ENCODE measurements at regions not wholly inside any gene's neighbourhood (a gene's known extent, or its start where the extent isn't known, plus 50 kb on each side); places are given as distances from the start of the nearest gene placed in this dataset.
"Not testable (repeated sequence)": the region's sequence is repeated elsewhere in the genome, so short reads cannot be mapped to it uniquely, and the experiment has no call there.

GRCh38 chr10:8158193-8159071 lies 103.9 kb downstream of the GATA3 start:
- no peaks in the 10 kb centered on the region for H3K4me1 ChIP-seq
- DNase-seq (ENCODE audit: low spot score in 2 of 2): no peak
- no peaks in the 10 kb centered on the region for H3K27me3 ChIP-seq (ENCODE audit: low read depth)
- in situ Hi-C loops (cut with MboI; ENCODE audit: low sequenced_read_pairs): no loop called here
- H3K4me3 ChIP-seq: no peak overlapping the region
- H3K9me3 ChIP-seq: no peaks in the 10 kb centered on the region
- no peaks in the 10 kb centered on the region for H3K36me3 ChIP-seq (replicated peaks)

DNA sequence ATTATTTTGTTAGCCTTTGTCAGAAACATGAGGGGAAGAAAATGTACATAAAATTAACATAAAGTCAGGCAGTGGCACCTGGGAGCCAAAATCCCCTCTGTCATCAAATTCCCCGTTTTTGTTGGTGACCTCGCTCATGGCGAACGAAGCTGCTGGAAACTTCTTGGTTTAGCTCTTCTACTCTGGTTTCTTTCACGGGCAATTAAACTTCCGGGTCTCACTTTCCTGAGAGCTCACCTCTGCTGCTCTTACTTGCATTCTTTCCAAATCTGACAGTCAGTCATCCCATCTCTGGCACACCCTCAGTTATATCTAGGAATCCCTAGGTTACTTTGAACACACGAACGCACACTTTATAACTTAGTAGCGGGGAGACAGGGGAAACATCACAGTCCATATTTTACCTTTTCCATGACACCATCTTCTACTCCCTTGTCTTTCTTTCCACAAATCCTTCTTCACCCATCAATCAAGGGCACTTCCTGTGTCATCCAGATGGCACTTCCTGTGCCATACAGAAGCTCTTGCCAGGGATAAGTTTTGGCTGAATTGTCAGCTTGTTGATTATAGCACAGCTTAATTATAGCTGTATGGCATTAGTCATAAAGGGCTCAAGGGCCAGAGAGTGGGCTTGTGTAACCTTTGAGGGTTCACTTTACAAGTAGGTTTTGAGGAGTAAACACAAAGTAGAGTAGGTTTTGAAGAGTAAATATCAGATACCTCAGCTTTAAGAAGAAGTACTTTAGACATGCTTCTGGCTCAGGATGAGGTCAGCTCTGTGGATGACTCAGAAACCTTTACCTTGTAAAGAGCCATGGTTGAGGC lies 105.1 kb downstream of the GATA3 start:
- in situ Hi-C loops (cut with MboI; ENCODE audit: low sequenced_read_pairs): no loop called here
- Histone ChIP-seq H3K36me3 (replicated peaks) (no peaks in the 10 kb centered on the region), H3K27me3 (ENCODE audit: low read depth) (no peaks in the 10 kb centered on the region), H3K4me1 (no peaks in the 10 kb centered on the region), H3K9me3 (no peaks in the 10 kb centered on the region), H3K4me3 (no peak overlapping the region)
- no peak for DNase-seq (ENCODE audit: low spot score in 2 of 2)

GRCh38 chr10:8163824-8164223 lies 109.3 kb downstream of the GATA3 start:
- Histone ChIP-seq H3K36me3 (replicated peaks) (no peaks in the 10 kb centered on the region), H3K4me3 (no peak overlapping the region), H3K4me1 (no peaks in the 10 kb centered on the region), H3K27me3 (ENCODE audit: low read depth) (no peaks in the 10 kb centered on the region), H3K9me3 (no peaks in the 10 kb centered on the region)
- in situ Hi-C loops (cut with MboI; ENCODE audit: low sequenced_read_pairs): no loop called here
- DNase-seq (ENCODE audit: low spot score in 2 of 2): no peak

GRCh38 chr10:8164640-8165039 lies 110.2 kb downstream of the GATA3 start:
- H3K9me3 ChIP-seq; H3K4me3 ChIP-seq; H3K36me3 ChIP-seq (replicated peaks); DNase-seq (ENCODE audit: low spot score in 2 of 2); H3K4me1 ChIP-seq; H3K27me3 ChIP-seq (ENCODE audit: low read depth); in situ Hi-C loops (cut with MboI; ENCODE audit: low sequenced_read_pairs): not testable (repeated sequence)

- no peak overlapping the region for H3K4me3 ChIP-seq
- no peaks in the 10 kb centered on the region for H3K9me3 ChIP-seq
- H3K27me3 ChIP-seq (ENCODE audit: low read depth): no peaks in the 10 kb centered on the region
- no peaks in the 10 kb centered on the region for H3K36me3 ChIP-seq (replicated peaks)
- H3K4me1 ChIP-seq: no peaks in the 10 kb centered on the region
- no peak for DNase-seq (ENCODE audit: low spot score in 2 of 2)
- in situ Hi-C loops (cut with MboI; ENCODE audit: low sequenced_read_pairs): no loop called here
Observed at GRCh38 chr10:8168836-8169235, 114.3 kb downstream of the GATA3 start.

DNA sequence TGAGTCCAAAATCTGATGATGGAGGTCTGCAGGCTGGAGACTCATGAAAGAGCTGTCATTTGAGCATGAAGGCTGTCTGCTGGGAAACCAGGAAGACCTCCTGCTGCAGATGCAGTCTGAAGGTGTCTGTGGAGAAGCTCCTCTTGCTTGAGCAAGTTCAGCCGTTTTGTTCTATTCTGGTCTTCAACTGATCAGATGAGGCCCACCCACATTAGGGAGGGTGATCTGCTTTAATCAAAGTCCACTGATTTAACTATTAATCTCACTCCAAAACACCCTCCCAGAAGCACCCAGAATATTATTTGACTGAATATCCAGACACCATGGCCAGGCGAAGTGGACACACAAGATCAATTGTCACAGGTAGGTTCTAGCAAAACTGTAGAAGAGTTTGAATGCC lies 116.5 kb downstream of the GATA3 start:
- H3K36me3 ChIP-seq (replicated peaks): no peaks in the 10 kb centered on the region
- H3K4me1 ChIP-seq: no peaks in the 10 kb centered on the region
- in situ Hi-C loops (cut with MboI; ENCODE audit: low sequenced_read_pairs): no loop called here
- H3K27me3 ChIP-seq (ENCODE audit: low read depth): no peaks in the 10 kb centered on the region
- H3K4me3 ChIP-seq: no peak overlapping the region
- no peaks in the 10 kb centered on the region for H3K9me3 ChIP-seq
- no peak for DNase-seq (ENCODE audit: low spot score in 2 of 2)

GRCh38 chr10:8172604-8173003 lies 118.1 kb downstream of the GATA3 start:
- H3K27me3 ChIP-seq (ENCODE audit: low read depth): no peaks in the 10 kb centered on the region
- no peak overlapping the region for H3K4me3 ChIP-seq
- no peak for DNase-seq (ENCODE audit: low spot score in 2 of 2)
- in situ Hi-C loops (cut with MboI; ENCODE audit: low sequenced_read_pairs): no loop called here
- H3K9me3 ChIP-seq: no peaks in the 10 kb centered on the region
- H3K4me1 ChIP-seq: no peaks in the 10 kb centered on the region
- no peaks in the 10 kb centered on the region for H3K36me3 ChIP-seq (replicated peaks)

GRCh38 chr10:8173243-8173865 lies 118.9 kb downstream of the GATA3 start:
- no peaks in the 10 kb centered on the region for H3K27me3 ChIP-seq (ENCODE audit: low read depth)
- DNase-seq (ENCODE audit: low spot score in 2 of 2): no peak
- no peak overlapping the region for H3K4me3 ChIP-seq
- in situ Hi-C loops (cut with MboI; ENCODE audit: low sequenced_read_pairs): no loop called here
- H3K36me3 ChIP-seq (replicated peaks): no peaks in the 10 kb centered on the region
- H3K4me1 ChIP-seq: no peaks in the 10 kb centered on the region
- no peaks in the 10 kb centered on the region for H3K9me3 ChIP-seq

GRCh38 chr10:8173866-8174243 lies 119.4 kb downstream of the GATA3 start:
- Histone ChIP-seq H3K27me3 (ENCODE audit: low read depth) (no peaks in the 10 kb centered on the region), H3K9me3 (no peaks in the 10 kb centered on the region), H3K36me3 (replicated peaks) (no peaks in the 10 kb centered on the region), H3K4me3 (no peak overlapping the region), H3K4me1 (no peaks in the 10 kb centered on the region)
- no peak for DNase-seq (ENCODE audit: low spot score in 2 of 2)
- in situ Hi-C loops (cut with MboI; ENCODE audit: low sequenced_read_pairs): no loop called here

DNA sequence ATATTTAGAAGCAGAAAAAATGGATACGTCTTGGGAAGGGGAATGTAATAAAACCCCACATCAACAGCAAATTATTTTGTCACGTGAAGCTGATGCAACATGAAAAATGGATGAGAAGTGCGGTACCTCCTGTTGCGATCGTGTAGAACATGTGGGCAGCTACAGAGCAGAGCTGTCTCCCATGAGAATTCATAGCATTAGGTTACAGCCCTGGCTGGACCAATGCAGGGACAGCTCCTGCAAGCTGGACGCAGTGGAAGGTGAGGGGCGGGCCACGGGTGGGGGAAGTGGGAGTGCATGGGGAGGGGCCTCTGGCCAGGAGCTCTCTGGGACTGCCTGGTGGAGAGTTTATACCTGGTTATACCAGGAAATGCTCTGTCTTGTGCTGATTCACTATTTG lies 120.3 kb downstream of the GATA3 start:
- H3K27me3 ChIP-seq (ENCODE audit: low read depth): no peaks in the 10 kb centered on the region
- in situ Hi-C loops (cut with MboI; ENCODE audit: low sequenced_read_pairs): no loop called here
- H3K4me1 ChIP-seq: no peaks in the 10 kb centered on the region
- H3K4me3 ChIP-seq: no peak overlapping the region
- peak in 1 of 2 experiments; percentile 10 for DNase-seq (ENCODE audit: low spot score in 2 of 2)
- H3K36me3 ChIP-seq (replicated peaks): no peaks in the 10 kb centered on the region
- no peaks in the 10 kb centered on the region for H3K9me3 ChIP-seq

DNA sequence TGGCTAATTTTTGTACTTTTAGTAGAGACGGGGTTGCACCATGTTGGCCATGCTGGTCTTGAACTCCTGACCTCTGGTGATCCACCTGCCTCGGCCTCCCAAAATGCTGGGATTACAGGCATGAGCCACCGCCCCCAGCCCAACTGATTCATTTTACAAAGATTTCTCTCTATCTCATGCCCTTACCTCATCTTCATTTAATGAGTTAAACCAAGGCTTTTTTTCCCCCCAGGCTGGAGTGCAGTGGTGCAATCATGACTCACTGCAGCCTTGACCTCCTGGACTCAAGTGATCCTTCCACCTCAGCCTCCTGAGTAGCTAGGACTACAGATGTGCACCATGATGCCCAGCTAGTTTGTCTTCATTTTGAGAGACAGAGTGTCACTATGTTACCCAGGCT lies 123.0 kb downstream of the GATA3 start:
- H3K36me3 ChIP-seq (replicated peaks); H3K9me3 ChIP-seq; DNase-seq (ENCODE audit: low spot score in 2 of 2); H3K4me3 ChIP-seq; H3K4me1 ChIP-seq; H3K27me3 ChIP-seq (ENCODE audit: low read depth); in situ Hi-C loops (cut with MboI; ENCODE audit: low sequenced_read_pairs): not testable (repeated sequence)

DNA sequence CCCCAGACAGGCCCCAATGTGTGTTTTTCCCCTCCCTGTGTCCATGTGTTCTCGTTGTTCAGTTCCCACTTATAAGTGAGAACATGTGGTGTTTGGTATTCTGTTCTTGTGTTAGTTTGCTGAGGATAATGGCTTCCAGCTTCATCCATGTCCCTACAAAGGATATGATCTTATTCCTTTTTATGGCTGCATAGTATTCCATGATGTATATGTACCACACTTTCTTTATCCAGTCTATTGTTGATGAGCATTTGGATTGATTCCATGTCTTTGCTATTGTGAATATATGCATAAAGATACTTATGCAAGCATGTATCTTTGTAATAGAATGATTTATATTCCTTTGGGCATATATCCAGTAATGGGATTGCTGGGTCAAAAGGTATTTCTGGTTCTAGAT lies 125.3 kb downstream of the GATA3 start:
- H3K4me3 ChIP-seq; H3K27me3 ChIP-seq (ENCODE audit: low read depth); H3K4me1 ChIP-seq; in situ Hi-C loops (cut with MboI; ENCODE audit: low sequenced_read_pairs); H3K9me3 ChIP-seq; DNase-seq (ENCODE audit: low spot score in 2 of 2); H3K36me3 ChIP-seq (replicated peaks): not testable (repeated sequence)

DNA sequence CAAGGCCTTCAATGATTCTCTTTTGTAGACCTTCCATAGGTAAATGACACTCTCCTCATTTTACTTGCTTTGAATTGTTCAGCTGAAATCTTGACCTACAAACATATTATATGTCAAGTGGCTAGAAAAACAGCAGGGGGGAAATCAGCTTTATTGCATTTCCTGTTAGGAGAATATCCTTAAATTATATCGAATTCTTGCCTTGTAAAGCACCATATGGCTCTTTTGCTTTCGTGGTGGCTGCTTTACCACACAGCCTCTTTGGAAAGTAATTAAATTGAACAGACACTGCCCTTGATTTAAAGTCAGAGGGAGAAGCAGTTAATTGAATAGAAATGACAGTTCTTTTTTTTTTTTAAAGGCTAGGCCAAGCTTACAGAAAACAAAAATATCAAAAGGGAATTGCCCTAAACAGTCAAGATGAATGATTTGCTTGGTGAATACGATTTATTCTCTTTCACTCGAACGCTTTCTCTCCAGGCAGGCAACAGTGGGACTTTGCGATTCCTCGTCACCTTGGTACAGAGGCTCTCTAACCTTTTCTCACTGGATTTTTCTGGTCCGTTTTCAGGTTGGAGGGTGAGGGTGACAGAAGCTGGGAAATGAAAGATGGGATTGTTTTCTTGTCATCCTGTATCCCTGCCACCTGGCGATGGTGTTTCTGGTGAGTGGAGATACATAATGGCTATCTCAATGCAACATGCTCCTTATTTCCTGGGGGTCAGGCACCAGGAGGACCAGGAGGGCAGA lies 126.0 kb downstream of the GATA3 start:
- in situ Hi-C loops (cut with MboI; ENCODE audit: low sequenced_read_pairs): no loop called here
- Histone ChIP-seq H3K36me3 (replicated peaks) (no peaks in the 10 kb centered on the region), H3K9me3 (no peaks in the 10 kb centered on the region), H3K4me3 (no peak overlapping the region), H3K4me1 (no peaks in the 10 kb centered on the region), H3K27me3 (ENCODE audit: low read depth) (no peaks in the 10 kb centered on the region; the same call in 1 of the 2 replicates)
- DNase-seq (ENCODE audit: low spot score in 2 of 2): no peak

Data from HAP-1 (cell line).